ELR (cell line): ENCODE measurements at regions not wholly inside any gene's neighbourhood (a gene's known extent, or its start where the extent isn't known, plus 50 kb on each side); places are given as distances from the start of the nearest gene placed in this dataset.

Source experiments
- DNase-seq: peaks from one replicate; pipeline ENCODE4 v3.0.0-alpha.2; 2015; ENCODE audit warnings: low read depth

DNA sequence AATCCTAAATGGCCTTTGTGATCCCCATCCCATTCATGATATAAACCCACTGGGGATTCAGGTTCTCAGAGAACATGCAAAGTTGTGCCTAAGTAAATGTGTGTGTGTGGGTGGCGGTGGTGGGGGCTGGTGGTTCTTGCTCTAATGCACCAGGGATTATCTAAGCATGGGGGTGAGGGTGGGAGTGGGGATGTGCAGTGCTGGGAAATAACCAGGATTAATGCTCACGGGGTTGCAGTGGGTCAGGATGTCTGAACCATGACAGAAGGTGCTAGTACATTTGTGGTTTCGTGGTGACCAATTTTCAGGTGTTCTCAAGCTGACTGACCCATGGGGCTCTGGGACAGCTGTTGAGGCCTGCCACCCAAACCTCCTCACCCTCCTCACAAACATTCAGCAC is 101.0 kb downstream of the ZNF608 start:
- no peak for DNase-seq

DNA sequence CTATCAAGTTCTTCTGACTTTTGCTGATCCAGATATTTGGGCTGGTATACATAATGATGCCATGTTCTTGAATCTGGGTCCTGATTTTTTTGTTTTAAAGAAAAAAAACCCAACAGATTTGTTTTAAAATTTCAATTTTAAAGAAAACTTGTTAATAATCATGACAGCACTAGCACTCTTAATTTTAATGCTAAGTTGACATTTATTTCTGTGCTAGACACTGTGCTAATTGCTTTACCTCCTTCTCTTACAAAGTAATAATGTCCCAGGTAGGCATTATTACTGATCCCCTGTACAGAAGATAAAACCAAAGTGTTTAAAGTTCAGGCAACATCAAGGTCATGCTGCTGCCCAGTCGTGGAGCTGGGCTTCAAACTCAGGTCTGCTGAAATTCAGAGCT is 101.9 kb downstream of the ZNF608 start:
- DNase-seq, result no peak

DNA sequence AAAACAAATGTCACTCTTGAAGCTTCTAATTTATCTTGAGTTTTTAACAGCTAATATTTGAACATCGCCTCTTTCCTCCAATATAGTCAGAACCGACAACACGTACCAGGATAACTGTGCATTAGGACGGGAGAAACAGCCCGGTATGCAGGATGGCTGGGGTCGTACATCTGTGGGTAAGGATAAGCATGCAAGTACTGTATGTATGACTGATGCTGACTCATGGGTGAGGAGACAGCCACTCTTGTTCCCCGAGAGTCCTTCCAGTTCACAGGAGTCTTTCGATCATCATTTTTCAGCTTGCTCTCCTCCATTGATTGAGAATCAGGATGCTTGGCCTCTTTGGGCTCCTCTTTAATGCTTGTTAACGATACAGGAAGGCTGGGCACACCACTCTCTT is 102.3 kb downstream of the ZNF608 start:
- DNase-seq, result peak; percentile 87

DNA sequence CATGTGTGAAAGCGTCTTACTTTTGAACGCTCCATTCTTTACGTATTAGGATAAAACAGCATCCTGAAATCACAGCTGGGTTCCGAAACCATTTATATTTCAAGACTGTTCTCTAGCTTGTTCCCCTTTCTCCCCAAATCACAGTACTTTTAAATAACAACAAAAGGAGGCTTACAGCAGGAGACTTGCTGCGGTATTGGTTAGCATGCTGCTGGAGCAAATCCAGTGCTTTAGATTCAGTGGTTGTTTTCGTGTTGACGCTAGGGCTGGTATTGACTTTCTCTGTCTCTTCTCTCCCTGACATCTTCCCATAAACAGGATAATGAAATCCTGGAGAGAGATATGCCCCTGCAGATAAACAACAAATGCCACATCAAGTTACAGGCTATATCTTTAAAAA is 103.1 kb downstream of the ZNF608 start:
- no peak for DNase-seq

DNA sequence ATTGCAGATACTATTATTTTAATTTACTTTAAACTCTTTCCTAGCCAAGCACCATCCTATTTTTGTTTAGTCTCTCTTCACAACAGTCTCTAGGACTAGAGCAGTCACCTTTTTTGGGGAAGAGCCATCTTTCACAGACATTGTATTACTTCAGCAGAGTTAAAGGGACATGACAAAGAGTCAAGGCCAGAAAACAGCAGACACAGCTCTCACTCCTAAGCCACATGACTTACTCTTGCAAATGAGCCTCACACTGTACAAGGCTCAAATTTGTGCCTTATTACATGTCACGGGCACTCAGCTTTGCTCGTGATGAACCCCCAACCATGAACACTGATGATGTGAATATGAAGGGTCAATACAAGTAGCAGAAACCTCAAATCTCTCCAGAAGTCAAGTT is 104.3 kb downstream of the ZNF608 start:
- DNase-seq, result no peak

DNA sequence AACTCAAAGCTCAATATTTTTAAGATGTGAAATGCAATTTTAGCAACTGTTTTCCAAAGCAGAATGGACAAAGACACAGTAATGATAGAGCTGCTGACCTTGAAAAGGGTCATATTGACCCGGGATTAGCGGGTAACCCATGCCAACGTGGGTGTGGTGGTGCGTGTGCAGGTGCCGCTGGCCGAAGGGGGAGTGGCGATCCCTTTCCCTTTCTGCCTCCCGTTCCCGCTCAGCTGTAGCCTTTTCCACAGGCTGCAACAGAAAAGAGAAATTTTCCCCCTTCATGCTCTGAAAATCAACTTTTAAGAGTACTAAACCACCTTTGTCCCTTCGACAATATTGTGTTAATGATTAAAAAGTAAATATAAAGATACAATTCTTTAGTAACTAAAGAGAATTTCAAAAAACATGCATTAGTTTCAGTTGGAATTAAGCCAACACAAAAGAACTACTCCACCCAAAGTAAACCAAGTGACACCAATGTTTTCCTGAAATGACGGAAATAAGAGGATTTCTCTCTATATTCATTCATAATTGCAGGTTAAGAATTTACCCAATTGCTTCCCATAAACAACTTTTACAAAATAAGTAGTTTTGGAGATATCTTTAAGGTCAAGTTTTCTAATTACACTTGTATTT is 105.2 kb downstream of the ZNF608 start:
- no peak for DNase-seq

DNA sequence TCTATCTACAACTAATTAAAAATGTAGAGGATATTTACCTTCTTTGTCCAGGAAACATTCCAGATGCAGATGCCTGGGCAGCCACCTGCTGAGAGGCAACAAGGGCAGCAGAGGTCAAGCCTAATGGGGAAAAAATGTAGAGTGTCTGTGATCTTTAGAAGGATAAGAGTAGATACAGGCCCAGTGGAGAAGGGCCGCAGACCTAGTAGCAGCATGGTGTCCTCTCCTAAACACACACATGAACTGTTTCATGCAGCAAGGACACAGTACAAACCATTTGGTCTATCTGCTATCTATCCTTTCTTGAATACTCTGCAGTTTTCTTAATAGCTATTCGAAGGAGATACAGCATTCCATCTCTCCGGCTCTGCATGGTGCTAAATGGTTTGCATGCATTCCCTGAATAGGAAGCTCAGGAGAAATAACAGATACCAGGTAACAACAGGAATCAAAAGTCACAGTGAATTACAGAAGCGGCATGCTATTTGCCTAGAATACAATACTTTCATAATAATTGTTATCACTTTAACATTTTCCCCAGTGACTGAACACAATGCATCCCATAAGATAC is 107.3 kb downstream of the ZNF608 start:
- DNase-seq, result no peak

DNA sequence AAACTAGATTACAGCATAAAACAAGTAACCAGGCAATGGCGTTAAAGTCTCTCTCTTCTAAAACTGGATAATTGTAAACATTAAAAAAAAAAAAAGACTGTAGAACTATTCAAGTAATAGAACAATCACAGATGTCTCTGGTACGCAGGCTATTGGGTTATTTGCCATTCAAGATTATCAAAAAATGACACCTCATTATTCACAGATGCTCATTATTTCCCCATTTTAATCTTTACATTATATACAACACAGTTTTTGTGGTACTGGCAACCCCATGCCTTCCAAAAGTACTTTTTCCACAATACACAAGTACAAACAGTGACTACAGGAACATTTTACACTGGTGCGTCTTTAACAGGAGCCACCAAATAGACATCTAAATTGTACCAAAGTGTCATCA is 109.4 kb downstream of the ZNF608 start:
- no peak for DNase-seq

DNA sequence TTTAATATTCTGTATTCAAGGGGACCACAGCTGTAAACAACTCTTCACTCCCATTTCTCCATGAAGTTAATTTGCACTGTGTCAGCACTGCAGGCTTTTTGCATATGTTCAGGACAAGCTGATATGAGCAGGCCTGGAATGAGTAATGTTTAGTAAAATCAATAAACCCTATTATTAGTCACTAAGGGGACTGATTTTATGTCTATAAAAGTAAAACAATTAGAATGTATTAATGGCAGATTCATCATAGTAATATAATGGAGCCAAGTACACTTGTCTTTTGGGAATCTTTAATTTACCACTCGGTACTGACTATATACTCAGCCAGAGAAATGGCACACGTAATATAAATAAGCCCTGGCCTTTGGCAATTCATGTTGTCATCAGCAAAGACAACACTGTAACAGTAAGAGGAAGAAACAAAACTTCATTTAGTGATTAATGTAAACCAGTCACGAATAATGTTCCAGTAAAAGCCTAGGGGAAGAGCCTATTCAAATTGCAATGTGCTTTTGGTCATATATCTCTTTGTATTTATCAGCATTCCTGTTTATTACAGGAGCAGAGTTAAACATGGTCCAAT is 111.6 kb downstream of the ZNF608 start:
- DNase-seq, result peak; percentile 71

DNA sequence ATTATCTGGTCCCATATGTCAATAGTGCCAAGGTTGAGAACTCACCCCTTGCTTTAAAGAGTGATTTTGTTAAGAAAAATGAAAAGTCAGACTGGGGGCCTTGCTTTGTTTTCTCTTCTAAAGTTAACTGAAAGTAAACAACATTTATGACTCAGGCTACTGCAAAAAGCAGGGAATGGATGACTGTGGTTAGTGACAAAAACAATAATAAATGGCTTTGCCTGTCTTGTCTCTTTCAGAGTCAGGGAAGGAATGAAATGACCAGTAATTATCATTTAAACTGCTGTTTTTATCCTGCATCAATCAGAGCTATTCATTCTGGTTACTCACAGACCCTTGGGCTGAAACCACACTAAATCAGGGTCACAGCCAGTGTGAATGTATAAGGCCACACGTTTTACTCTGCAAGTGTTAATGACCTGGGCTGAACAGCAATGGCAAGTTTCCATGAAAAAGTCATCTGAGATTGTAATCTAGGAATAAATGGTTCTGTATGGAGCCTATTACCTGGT is 112.2 kb downstream of the ZNF608 start:
- DNase-seq, result peak; percentile 78

DNA sequence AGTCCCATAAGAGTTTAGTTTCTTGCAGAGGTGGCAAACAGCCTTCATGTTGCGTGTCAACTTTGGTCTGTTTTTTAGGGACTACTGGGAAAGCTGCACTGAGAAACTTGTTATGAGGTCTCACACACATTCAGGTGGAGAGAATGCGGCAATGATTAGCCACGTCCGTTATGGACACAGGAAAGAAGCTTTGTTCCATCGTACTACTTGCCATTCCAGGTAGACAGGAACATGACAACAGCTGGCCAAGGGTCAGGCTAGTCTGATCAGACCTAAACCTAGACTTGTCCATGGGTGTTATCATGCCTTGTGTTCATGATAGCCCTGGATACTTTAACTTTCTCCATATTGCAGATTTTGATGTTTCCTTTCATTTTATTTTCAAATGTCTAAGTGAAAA is 113.2 kb downstream of the ZNF608 start:
- no peak for DNase-seq

DNA sequence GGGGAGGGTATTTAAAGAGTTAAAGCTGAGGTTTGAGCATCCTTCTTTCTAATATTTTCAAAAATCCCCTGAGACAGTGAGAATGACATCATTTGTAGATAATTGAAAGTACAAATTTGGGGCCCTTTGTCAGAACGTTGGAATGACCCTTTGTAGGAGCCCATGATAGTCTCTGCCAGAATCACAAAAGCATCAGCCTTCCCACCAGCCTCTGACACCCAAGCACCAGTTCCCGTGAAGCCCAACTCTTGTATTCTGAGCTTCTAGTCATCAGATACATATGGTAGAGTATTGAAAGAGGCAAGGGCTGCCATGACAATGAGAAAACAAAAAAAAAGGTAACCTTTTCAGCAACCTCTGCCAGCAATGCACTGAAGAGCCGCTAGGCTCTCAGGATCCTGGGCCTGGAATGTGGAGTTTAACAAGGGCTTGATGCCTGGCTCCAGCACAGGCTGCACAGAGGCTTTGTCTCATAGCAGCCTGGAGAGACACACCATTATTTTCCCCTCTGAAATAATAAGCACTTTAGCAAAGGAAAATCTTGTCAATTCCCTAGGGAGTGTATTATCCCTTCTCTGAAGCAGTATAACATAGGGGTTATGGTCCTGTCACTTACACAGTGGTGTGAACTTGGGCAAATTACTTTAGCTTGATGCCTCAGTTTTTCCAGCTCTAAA is 114.4 kb downstream of the ZNF608 start:
- DNase-seq, result no peak

DNA sequence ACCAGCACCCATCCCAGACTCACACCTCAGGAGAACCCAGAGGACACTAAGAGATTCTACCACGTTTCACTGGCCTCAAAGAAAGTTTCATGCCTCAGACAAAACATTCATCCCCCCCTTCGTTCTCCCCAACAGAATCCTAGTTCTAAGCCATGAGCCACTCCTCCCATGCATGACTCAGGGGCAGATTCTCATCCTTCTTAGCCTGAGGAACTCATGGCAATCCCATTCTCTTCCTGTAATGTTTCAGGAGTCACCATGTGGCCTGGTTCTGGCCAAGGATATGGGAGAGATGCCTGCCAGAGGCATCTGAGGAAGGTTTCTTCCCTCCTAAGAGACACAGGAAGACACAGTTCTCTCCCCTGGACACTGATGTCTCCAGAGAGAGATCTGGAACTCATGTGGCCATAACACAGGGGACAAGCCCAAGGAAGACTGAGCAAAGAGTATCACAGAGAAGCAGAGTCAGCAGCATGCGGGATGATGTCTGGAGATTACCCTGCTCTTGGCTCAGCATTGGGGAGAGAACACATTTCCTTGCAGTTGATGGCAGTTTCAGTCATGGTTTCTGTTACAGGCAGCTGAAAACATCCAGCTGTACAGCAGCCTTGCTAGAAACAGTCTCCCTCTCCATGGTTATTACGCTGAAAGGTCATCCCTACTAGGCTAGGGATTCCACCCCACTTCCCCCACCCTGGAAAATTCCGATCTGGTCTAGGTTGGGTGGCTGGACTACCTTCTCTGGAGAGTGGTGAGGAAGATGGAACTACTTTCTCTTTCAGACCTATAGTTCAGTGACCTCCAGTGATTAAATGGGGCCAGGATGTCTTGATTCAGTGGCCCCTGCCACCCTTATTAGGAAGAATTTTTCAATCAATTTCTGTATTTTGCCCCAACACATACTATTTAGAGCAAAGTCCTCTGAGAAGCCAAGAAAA is 115.4 kb downstream of the ZNF608 start:
- DNase-seq, result peak; percentile 79

DNA sequence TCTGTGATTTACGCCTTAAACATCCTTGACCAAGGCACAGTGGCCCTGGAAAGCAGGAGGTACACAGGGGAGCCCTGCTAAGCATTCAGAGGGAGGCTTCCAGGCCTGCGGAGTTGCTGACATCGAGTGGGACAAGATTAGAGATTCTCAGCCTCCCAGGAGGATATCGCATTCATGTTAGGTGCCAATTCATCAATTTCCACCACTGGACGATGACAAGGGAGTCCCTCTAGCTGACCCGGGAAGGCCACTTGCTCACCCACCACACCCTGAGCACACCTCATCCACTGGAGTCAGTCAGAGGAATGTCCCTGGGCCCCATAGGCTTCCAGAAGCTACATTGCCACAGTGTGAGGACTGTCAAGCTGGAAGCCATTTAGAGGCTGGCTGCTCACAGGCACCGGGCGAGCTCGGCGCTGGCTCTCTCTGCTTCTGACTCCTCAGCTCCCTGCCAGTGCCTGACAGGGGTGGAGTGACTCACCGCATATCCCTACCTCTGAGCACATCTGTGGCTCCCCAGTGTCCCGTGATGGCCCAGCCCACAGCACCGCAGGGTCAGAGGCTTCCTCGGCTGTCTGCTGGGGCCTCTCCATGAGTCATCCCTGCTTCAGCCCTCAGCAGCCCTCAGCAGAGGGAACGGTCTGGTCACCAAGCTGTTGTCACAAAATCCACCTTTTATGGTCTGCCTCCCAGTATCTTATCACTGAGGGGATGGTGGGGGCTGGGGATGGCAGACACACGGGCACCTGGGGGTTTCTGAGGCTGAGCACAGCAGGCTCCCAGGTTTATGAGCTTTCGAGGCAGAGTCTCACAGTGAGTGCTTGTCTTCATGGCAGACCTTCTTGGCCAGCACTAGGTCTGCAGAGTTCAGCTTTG is 117.5 kb downstream of the ZNF608 start:
- peak; percentile 98 for DNase-seq

DNA sequence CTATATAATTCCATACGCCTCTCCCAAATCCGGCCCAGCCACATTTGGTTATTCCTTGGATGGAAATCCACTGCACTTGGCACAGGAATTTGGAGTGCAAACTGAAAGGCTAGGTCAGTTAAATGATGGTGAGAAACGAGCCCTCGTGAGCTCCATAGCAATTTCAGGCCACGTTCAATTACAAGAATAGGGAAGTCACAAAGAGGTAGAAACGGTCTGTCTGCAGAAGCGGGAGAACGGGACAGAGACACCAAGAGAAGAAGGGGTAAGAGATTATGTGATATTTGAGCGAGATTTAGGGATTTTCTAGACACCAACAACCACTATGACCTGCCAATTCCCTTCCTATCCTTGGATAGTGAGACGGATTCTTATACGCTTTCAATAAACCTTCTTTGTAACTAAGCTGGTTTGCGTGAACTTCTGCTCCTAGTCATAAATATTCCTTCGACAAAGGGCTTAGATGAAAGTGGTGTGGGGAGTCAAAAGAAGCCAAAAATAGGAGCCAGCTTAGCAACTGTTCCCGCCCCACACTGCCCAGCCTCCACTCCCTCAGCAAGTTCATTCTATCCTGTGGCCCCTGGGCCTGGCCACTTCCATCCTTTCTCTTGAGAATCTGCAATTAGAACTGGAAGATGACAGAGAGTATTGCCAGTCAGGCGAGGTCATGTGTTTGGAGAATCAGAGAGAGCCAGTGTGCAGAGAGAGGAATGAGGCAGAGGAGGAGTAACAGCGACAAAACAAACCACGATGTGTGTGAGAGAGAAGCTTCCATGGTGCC is 118.4 kb downstream of the ZNF608 start:
- peak; percentile 24 for DNase-seq

DNA sequence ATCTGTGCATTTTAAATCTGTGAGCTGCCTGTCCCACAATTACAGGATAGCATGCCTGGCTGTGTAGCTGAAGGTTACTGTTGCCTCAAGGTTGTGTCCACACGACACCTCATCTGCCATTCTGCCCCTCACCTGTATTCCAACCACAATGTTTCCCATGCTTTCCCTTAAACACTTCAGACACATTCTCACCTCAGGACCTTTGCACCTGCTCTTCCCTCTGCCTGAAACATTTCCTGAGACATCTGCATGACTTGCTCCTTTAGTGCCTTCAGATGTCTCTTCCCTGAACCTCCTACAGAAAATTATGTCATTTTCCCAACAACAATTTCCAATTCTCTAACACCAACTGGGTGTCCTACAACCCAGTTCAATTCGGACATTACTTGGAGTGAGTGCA is 120.4 kb downstream of the ZNF608 start:
- DNase-seq, result no peak

DNA sequence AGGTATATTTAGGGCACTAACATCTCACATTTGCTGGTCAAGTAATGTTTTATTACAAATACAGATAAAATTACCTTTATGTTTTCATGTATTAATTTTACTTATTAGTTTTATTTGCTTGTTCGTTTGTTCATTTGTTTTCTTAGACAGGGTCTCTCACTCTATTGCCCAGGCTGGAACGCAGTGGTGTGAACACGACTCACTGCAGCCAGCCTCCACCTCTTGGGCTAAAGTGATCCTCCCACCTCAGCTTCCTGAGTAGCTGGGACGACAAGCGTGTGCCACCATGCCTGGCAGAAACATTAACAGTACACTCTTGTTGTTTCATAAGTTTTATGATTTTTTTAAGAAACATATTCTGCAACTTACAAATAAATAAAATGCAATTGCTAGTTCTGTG is 123.2 kb downstream of the ZNF608 start:
- no peak for DNase-seq

DNA sequence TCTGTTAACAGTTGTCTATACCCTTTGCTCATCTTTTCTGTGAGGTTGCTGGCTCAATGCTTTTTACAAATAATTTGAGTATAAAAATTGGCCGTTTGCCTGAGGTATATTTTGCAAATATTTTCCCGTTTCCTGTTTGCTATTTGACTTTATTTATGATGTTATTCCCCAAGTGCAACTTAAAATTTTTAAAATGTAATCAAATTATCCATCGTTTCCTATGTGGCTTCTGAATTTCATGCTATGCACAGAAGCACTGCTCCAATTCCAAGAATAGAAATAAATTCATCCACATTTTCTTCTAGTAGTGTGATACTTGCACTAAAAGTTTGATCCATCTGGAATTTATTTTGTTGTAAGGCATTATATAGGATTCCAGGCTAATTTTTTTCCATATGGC is 123.6 kb downstream of the ZNF608 start:
- DNase-seq, result no peak

DNA sequence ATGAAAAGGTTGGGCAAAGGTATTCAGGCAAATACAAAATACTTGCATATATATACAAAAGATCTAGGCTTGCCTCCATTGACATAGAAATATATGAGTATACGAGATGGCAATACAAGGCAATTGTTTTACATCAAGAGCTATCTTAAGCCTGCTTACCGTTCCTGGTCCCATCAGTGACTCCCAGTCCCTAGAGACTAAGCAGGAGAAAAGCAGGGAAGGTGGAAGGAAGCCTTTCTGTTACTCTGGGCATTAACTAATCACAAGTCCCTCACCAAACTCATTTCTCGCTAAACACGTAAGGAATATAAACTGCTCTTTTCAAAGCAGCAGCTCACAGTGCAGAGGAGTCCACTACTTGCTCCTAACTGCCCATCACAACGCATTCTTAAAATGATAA is 125.2 kb downstream of the ZNF608 start:
- no peak for DNase-seq

DNA sequence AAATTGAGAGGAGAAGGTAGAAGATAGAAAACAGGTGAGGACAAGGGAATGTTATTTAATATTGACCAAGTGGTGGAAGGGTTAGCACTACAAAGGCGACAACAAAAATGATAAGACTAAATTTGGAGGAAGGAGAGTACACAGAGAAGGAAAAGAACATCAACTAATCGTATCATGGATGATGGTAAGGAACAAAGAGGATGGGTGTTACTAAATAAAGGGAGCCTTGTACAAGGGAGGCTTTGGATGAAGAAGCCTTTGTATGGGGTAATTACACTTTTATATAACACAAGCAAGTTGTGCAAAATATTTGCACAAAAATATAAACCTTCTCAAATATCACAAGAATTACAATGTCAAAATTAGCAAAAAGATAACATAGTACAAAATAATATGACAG is 125.7 kb downstream of the ZNF608 start:
- DNase-seq, result no peak
